ENCODE measurements at regions not wholly inside any gene's neighbourhood (a gene's known extent, or its start where the extent isn't known, plus 50 kb on each side); places are given as distances from the start of the nearest gene placed in this dataset.

DNA sequence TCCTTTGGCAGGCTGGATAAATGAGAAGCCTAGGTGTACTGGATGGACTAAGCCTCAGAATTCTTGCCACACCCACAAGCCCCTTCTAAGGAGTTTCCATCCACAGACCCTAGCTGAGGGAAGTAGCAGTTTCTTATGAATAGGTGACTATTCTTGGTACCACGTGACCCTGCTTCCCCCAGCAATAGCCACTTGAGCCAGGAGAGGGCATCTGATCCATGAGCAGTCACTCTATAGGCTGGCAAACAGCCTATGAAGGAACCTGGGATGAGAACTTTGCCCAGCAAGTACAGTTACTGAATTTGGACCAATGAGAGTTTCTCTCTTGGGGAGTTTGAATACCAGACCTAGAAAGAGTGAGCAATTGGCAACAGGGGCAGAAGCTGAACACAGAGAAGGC is 84.0 kb downstream of the RTL9 start:
- no peaks in the 10 kb centered on the region for H3K36me3 ChIP-seq
- H3K4me1 ChIP-seq = no peaks in the 10 kb centered on the region
- no peak overlapping the region for H3K27ac ChIP-seq
- no peaks in the 10 kb centered on the region for H3K9me3 ChIP-seq
- TF ChIP-seq POLR2A (IDR thresholded peaks at IDR 0.05) = no peak
- no peak overlapping the region for H3K4me3 ChIP-seq
- ATAC-seq (no peak), DNase-seq (no peak)
- peaks cover 0 to 8% (median 0%) of the 10 kb centered on the region in 3 donors for H3K27me3 ChIP-seq
- intact Hi-C loops (cut with DNase I; ENCODE audit: low total_unique reads) (no loop called here), in situ Hi-C loops (cut with MboI; ENCODE audit: low sequenced_read_pairs in 4 of 4) (loop anchor here in 1 of 4 donors (10.0 kb wide), 1 partner anchor 412 kb away; no protein-coding TSS in a partner anchor)

DNA sequence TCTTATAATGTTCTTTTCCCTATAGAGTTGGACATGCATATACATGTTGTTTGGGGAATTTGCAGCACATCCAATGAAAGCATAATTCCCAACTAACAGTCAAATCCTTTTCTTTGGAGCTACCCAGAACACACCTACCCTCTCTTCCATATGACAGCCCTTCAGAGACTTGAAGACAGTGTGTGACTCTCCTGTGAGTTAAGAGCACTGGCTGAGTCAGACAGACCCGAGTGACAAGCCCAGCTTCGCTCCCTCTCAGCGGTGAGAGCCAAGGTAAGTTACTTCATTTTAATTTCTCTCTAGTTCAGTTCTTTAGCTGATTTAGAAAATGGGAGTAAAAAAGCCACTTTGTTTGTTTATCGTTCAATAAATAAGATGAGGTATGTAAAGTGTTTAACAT is 86.3 kb downstream of the RTL9 start:
- Histone ChIP-seq H3K4me1 (no peaks in the 10 kb centered on the region), H3K27me3 (peaks cover 0 to 8% (median 0%) of the 10 kb centered on the region in 3 donors), H3K9me3 (no peaks in the 10 kb centered on the region), H3K27ac (no peak overlapping the region), H3K4me3 (no peak overlapping the region), H3K36me3 (no peaks in the 10 kb centered on the region)
- intact Hi-C loops (cut with DNase I; ENCODE audit: low total_unique reads) (no loop called here), in situ Hi-C loops (cut with MboI; ENCODE audit: low sequenced_read_pairs in 4 of 4) (loop anchor here in 1 of 4 donors (10.0 kb wide), 1 partner anchor 410 kb away; no protein-coding TSS in a partner anchor)
- TF ChIP-seq POLR2A (IDR thresholded peaks at IDR 0.05) = no peak
- TF ChIP-seq, protein P1, sequence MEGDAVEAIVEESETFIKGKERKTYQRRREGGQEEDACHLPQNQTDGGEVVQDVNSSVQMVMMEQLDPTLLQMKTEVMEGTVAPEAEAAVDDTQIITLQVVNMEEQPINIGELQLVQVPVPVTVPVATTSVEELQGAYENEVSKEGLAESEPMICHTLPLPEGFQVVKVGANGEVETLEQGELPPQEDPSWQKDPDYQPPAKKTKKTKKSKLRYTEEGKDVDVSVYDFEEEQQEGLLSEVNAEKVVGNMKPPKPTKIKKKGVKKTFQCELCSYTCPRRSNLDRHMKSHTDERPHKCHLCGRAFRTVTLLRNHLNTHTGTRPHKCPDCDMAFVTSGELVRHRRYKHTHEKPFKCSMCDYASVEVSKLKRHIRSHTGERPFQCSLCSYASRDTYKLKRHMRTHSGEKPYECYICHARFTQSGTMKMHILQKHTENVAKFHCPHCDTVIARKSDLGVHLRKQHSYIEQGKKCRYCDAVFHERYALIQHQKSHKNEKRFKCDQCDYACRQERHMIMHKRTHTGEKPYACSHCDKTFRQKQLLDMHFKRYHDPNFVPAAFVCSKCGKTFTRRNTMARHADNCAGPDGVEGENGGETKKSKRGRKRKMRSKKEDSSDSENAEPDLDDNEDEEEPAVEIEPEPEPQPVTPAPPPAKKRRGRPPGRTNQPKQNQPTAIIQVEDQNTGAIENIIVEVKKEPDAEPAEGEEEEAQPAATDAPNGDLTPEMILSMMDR (IDR thresholded peaks at IDR 0.05 in 4 of 5, conservative IDR thresholded peaks at IDR 0.05 in 1 of 5) = no peak
- no peak for DNase-seq
- no peak for ATAC-seq

DNA sequence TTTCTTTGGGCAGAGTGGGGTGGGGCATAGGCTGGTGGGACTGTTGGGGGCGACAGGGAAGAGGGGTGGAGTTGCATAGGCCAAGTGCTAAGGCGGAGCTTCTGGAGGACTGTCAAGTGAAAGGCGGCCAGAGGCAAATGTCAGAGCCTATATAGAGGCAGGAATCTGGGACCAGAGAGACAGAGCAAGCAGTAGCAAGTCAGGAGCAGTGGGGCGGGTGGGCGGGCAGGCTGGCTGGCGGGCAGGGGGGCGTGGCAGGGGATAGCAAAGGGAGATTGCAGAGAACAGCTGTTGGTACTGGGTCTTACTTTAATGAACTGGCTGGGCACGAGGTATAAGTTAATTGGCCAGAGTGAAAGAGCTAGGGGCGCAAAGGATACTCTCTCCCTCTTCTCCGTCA is 89.8 kb downstream of the RTL9 start:
- H3K27me3 ChIP-seq = peaks cover 0 to 8% (median 0%) of the 10 kb centered on the region in 3 donors
- no peak overlapping the region for H3K27ac ChIP-seq
- TF ChIP-seq POLR2A (IDR thresholded peaks at IDR 0.05) = no peak
- TF ChIP-seq, protein P1 (IDR thresholded peaks at IDR 0.05 in 4 of 5, conservative IDR thresholded peaks at IDR 0.05 in 1 of 5) = no peak
- DNase-seq (no peak), ATAC-seq (no peak)
- H3K4me1 ChIP-seq = no peaks in the 10 kb centered on the region
- in situ Hi-C loops (cut with MboI; ENCODE audit: low sequenced_read_pairs in 4 of 4) (loop anchor here in 1 of 4 donors (10.0 kb wide), 1 partner anchor 406 kb away; no protein-coding TSS in a partner anchor), intact Hi-C loops (cut with DNase I; ENCODE audit: low total_unique reads) (no loop called here)
- no peak overlapping the region for H3K4me3 ChIP-seq
- H3K9me3 ChIP-seq = no peaks in the 10 kb centered on the region
- H3K36me3 ChIP-seq = no peaks in the 10 kb centered on the region

DNA sequence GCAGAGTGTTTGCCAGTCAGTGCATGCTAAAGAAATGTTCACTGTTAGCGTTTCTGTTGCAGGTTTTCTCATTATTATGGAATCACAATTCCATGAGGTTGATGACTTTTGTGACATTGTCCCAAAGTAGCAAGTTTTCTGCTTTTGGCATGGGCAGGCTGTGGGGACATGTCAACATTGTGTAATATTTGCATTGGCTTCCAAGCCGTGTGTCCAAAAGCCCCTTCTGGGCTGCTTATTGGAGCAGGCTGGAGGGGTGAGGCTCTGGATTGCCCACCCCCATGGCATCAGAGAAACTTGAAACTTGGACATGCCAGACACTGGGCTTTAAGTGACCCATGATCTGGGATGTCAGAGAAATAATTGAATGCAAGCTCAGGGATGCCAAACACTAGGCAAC is 90.7 kb downstream of the RTL9 start:
- no peak overlapping the region for H3K27ac ChIP-seq
- H3K9me3 ChIP-seq = no peaks in the 10 kb centered on the region
- DNase-seq (no peak), ATAC-seq (no peak)
- H3K36me3 ChIP-seq = no peaks in the 10 kb centered on the region
- H3K4me1 ChIP-seq = no peaks in the 10 kb centered on the region
- peaks cover 0 to 2% (median 0%) of the 10 kb centered on the region in 3 donors for H3K27me3 ChIP-seq
- in situ Hi-C loops (cut with MboI; ENCODE audit: low sequenced_read_pairs in 4 of 4) (loop anchor here in 1 of 4 donors (10.0 kb wide), 1 partner anchor 405 kb away; no protein-coding TSS in a partner anchor), intact Hi-C loops (cut with DNase I; ENCODE audit: low total_unique reads) (no loop called here)
- H3K4me3 ChIP-seq = no peak overlapping the region
- TF ChIP-seq, protein P1 (IDR thresholded peaks at IDR 0.05 in 4 of 5, conservative IDR thresholded peaks at IDR 0.05 in 1 of 5) = no peak
- TF ChIP-seq POLR2A (IDR thresholded peaks at IDR 0.05) = no peak

DNA sequence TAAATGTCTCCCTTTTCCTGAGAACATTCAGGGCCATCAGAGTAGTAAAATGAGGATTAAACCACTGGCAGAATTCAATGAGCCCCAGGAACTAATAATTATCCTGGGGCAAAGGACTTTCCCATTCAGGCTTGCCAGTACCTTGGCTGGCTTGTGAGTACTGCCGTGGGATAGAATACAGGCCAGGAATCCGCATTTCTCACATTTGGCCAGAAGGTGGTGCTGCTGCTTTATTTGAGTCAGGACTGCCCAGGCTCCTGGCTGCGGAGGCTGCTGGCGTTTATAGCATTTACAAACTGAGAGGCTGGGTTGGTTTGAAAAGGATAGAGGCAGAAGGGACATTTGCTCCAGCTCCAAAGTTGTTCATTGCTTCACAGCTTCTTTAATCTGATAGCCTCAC is 91.4 kb downstream of the RTL9 start:
- H3K4me3 ChIP-seq = no peak overlapping the region
- intact Hi-C loops (cut with DNase I; ENCODE audit: low total_unique reads) (loop anchor here (1.0 to 5.0 kb wide), 2 partner anchors 217 to 397 kb away; no protein-coding TSS in a partner anchor), in situ Hi-C loops (cut with MboI; ENCODE audit: low sequenced_read_pairs in 4 of 4) (loop anchor here (5.0 to 25.0 kb wide), 4 partner anchors 212 to 405 kb away; no protein-coding TSS in a partner anchor)
- ATAC-seq (peak; percentile 76 to 85), DNase-seq (peak; percentile 19 to 58)
- no peaks in the 10 kb centered on the region for H3K36me3 ChIP-seq
- H3K9me3 ChIP-seq = no peaks in the 10 kb centered on the region
- H3K27me3 ChIP-seq = no peaks in the 10 kb centered on the region
- H3K27ac ChIP-seq = no peak overlapping the region
- no peaks in the 10 kb centered on the region for H3K4me1 ChIP-seq
- no peak for TF ChIP-seq POLR2A (IDR thresholded peaks at IDR 0.05)
- TF ChIP-seq, protein P1 (IDR thresholded peaks at IDR 0.05 in 4 of 5, conservative IDR thresholded peaks at IDR 0.05 in 1 of 5) = peak; percentile 44 to 70 (median 55)
